ENCODE measurements at regions not wholly inside any gene's neighbourhood (a gene's known extent, or its start where the extent isn't known, plus 50 kb on each side); places are given as distances from the start of the nearest gene placed in this dataset.

GRCh38 chr2:195501746-195502145 is 155.3 kb upstream of the SLC39A10 start:
- TF ChIP-seq EZH2 (IDR thresholded peaks at IDR 0.05; ENCODE audit: borderline replicate concordance, low read depth, low read length, poor library complexity, severe bottlenecking) = no peak
- no peak for TF ChIP-seq CTCF (conservative IDR thresholded peaks at IDR 0.05; ENCODE audit: low read depth, low read length)
